ENCODE measurements at regions not wholly inside any gene's neighbourhood (a gene's known extent, or its start where the extent isn't known, plus 50 kb on each side); places are given as distances from the start of the nearest gene placed in this dataset.
A peak's percentile ranks its signal among the peaks of the same experiment; 100 is the strongest.

DNA sequence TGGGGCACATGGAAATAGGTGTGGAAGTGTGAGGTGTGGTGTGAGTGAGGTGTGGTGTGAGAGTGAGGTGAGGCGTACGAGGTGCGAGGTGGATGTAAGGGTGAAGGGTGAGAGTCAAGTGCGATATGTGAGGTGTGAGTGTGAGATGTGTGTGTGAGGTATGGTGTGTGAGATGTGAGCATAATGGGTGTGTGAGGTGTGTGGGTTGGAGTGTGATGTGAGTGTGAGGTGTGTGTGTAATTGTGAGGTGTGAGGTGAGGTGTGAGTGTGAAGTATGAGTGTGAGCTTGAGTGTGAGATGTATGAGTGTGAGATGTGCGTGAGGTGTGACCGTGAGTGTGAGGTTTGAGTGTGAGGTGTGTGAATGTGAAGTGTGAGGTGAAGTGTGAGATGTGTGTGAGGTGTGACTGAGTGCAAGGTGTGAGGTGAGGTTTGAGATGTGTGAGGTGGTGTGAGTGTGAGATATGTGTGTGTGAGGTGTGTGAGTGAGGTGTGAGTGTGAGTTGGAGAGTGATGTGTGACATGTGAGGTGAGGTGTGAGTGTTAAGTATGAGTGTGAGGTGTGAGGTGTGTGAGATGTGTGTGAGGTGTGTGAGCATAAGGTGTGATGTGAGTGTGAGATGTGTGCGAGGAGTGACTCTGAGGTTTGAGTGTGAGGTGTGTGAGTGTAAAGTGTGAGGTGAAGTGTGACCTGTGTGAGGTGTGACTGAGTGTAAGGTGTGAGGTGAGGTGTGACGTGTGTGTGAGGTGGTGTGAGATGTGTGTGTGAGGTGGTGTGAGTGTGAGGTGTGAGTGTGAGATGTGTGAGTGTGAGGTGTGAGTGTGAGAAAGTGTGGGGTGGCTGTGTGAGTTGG, 354.0 kb downstream of the FOXL1 start:
- Histone ChIP-seq H2BK15ac (ENCODE audit: low read length) (peak overlapping the region; percentile 86), H3K9me3 (replicated peaks in 1 of 2; ENCODE audit: control insufficient read depth in 2 of 2, insufficient read depth in 1 of 2, low read depth in 1 of 2, low read length in 2 of 2) (peaks cover 0 to 6% of the 10 kb centered on the region in 2 donors), H2AK5ac (ENCODE audit: low read depth, low read length) (peak overlapping the region; percentile 54), H2BK120ac (ENCODE audit: low read depth, low read length) (no peak overlapping the region), H4K91ac (ENCODE audit: low read depth, low read length, poor library complexity) (peak overlapping the region; percentile 35), H3K27ac (replicated peaks; ENCODE audit: low read length) (no peak overlapping the region), H4K8ac (ENCODE audit: low read depth, low read length) (no peak overlapping the region), H3K23ac (ENCODE audit: low read depth, low read length, poor library complexity) (peak overlapping the region; percentile 38), H3K14ac (ENCODE audit: low read length) (peak overlapping the region; percentile 43), H3K4ac (ENCODE audit: low read length) (peak overlapping the region; percentile 7), H3K4me3 (ENCODE audit: low read length in 2 of 2) (peak overlapping the region in 1 of 2 donors; percentile 56), H3K18ac (ENCODE audit: low read length) (no peak overlapping the region), H3K4me1 (ENCODE audit: control insufficient read depth in 2 of 2, insufficient read depth in 1 of 2, low read depth in 1 of 2, low read length in 2 of 2) (peaks cover 0 to 9% of the 10 kb centered on the region in 2 donors), H3K79me1 (ENCODE audit: low read depth, low read length) (no peaks in the 10 kb centered on the region), H2BK5ac (ENCODE audit: low read length) (no peak overlapping the region), H3K36me3 (replicated peaks in 1 of 2; ENCODE audit: control insufficient read depth in 2 of 2, insufficient read depth in 2 of 2, low read length in 2 of 2) (no peaks in the 10 kb centered on the region), H2BK12ac (ENCODE audit: low read length) (no peak overlapping the region), H3K4me2 (ENCODE audit: insufficient read depth, low read length, poor library complexity, severe bottlenecking) (no peak overlapping the region), H3K9ac (ENCODE audit: low read depth, low read length, poor library complexity) (peak overlapping the region; percentile 44), H2AFZ (ENCODE audit: low read length) (no peak overlapping the region), H3K27me3 (ENCODE audit: control insufficient read depth in 3 of 3, insufficient read depth in 3 of 3, low read depth in 1 of 3, low read length in 3 of 3) (no peaks in the 10 kb centered on the region)
- 100% methylated on average over 7 to 8 of the region's 8 CpGs for WGBS, 2 donors (ENCODE audit: extremely low coverage in 2 of 2, insufficient read length in 2 of 2, insufficient replicate concordance in 1 of 2)
- no peak for DNase-seq (ENCODE audit: low spot score)

- Histone ChIP-seq H3K18ac (ENCODE audit: low read length) (peak overlapping the region; percentile 3), H4K8ac (ENCODE audit: low read depth, low read length) (peak overlapping the region; percentile 83), H3K27me3 (ENCODE audit: control insufficient read depth in 3 of 3, insufficient read depth in 3 of 3, low read depth in 1 of 3, low read length in 3 of 3) (no peaks in the 10 kb centered on the region), H3K9me3 (replicated peaks in 1 of 2; ENCODE audit: control insufficient read depth in 2 of 2, insufficient read depth in 1 of 2, low read depth in 1 of 2, low read length in 2 of 2) (peaks cover 0 to 5% of the 10 kb centered on the region in 2 donors), H2AK5ac (ENCODE audit: low read depth, low read length) (no peak overlapping the region), H3K4me3 (ENCODE audit: low read length in 2 of 2) (no peak overlapping the region), H3K36me3 (replicated peaks in 1 of 2; ENCODE audit: control insufficient read depth in 2 of 2, insufficient read depth in 2 of 2, low read length in 2 of 2) (no peaks in the 10 kb centered on the region), H2BK15ac (ENCODE audit: low read length) (no peak overlapping the region), H3K4me2 (ENCODE audit: insufficient read depth, low read length, poor library complexity, severe bottlenecking) (no peak overlapping the region), H3K14ac (ENCODE audit: low read length) (peak overlapping the region; percentile 61), H2BK12ac (ENCODE audit: low read length) (no peak overlapping the region), H2AFZ (ENCODE audit: low read length) (no peak overlapping the region), H3K79me1 (ENCODE audit: low read depth, low read length) (no peaks in the 10 kb centered on the region), H2BK120ac (ENCODE audit: low read depth, low read length) (no peak overlapping the region), H3K27ac (replicated peaks; ENCODE audit: low read length) (no peak overlapping the region), H2BK5ac (ENCODE audit: low read length) (no peak overlapping the region), H3K4ac (ENCODE audit: low read length) (no peak overlapping the region), H4K91ac (ENCODE audit: low read depth, low read length, poor library complexity) (no peak overlapping the region), H3K9ac (ENCODE audit: low read depth, low read length, poor library complexity) (no peak overlapping the region), H3K23ac (ENCODE audit: low read depth, low read length, poor library complexity) (peak overlapping the region; percentile 70), H3K4me1 (ENCODE audit: control insufficient read depth in 2 of 2, insufficient read depth in 1 of 2, low read depth in 1 of 2, low read length in 2 of 2) (peaks cover 0 to 9% of the 10 kb centered on the region in 2 donors)
- WGBS, 2 donors (ENCODE audit: extremely low coverage in 2 of 2, insufficient read length in 2 of 2, insufficient replicate concordance in 1 of 2) = no CpG with 5 or more reads among the region's 27 CpGs
- DNase-seq (ENCODE audit: low spot score) = no peak
These were observed 356.4 kb downstream of the FOXL1 start for GRCh38 chr16:86934581-86935375.

DNA sequence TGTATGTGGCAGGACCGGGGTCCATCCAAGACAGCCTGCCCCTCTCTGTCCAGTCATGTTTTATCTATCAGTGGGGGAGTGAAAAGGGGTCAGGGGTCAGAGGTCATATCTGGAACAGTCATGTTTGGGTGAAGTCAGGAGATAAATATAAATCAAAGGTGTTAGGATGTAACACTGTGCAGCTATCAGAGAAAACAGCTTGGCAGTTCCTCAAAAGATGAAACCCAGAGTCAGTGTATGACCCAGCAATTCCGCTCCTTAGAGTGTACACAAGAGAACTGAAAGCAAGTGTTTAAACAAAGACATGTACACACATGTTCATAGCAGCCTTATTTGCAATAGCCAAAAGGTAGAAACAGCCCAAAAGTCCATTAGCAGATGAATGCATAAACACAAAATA, 361.3 kb downstream of the FOXL1 start:
- Histone ChIP-seq H3K23ac (ENCODE audit: low read depth, low read length, poor library complexity) (no peak overlapping the region), H4K91ac (ENCODE audit: low read depth, low read length, poor library complexity) (no peak overlapping the region), H4K8ac (ENCODE audit: low read depth, low read length) (no peak overlapping the region), H2AK5ac (ENCODE audit: low read depth, low read length) (no peak overlapping the region), H2BK5ac (ENCODE audit: low read length) (no peak overlapping the region), H2BK15ac (ENCODE audit: low read length) (no peak overlapping the region), H3K36me3 (replicated peaks in 1 of 2; ENCODE audit: control insufficient read depth in 2 of 2, insufficient read depth in 2 of 2, low read length in 2 of 2) (no peaks in the 10 kb centered on the region), H3K14ac (ENCODE audit: low read length) (no peak overlapping the region), H3K27ac (replicated peaks; ENCODE audit: low read length) (no peak overlapping the region), H3K4me1 (ENCODE audit: control insufficient read depth in 2 of 2, insufficient read depth in 1 of 2, low read depth in 1 of 2, low read length in 2 of 2) (peaks cover 0 to 10% of the 10 kb centered on the region in 2 donors), H3K27me3 (ENCODE audit: control insufficient read depth in 3 of 3, insufficient read depth in 3 of 3, low read depth in 1 of 3, low read length in 3 of 3) (no peaks in the 10 kb centered on the region), H2BK120ac (ENCODE audit: low read depth, low read length) (no peak overlapping the region), H2AFZ (ENCODE audit: low read length) (no peak overlapping the region), H3K18ac (ENCODE audit: low read length) (no peak overlapping the region), H3K4me3 (ENCODE audit: low read length in 2 of 2) (no peak overlapping the region), H3K9me3 (replicated peaks in 1 of 2; ENCODE audit: control insufficient read depth in 2 of 2, insufficient read depth in 1 of 2, low read depth in 1 of 2, low read length in 2 of 2) (peaks cover 0 to 5% of the 10 kb centered on the region in 2 donors), H3K4ac (ENCODE audit: low read length) (no peak overlapping the region), H3K4me2 (ENCODE audit: insufficient read depth, low read length, poor library complexity, severe bottlenecking) (no peak overlapping the region), H3K9ac (ENCODE audit: low read depth, low read length, poor library complexity) (no peak overlapping the region), H3K79me1 (ENCODE audit: low read depth, low read length) (no peaks in the 10 kb centered on the region), H2BK12ac (ENCODE audit: low read length) (no peak overlapping the region)
- no peak for DNase-seq (ENCODE audit: low spot score)
- WGBS, 2 donors (ENCODE audit: extremely low coverage in 2 of 2, insufficient read length in 2 of 2, insufficient replicate concordance in 1 of 2) = no CpG with 5 or more reads among the region's 2 CpGs

DNA sequence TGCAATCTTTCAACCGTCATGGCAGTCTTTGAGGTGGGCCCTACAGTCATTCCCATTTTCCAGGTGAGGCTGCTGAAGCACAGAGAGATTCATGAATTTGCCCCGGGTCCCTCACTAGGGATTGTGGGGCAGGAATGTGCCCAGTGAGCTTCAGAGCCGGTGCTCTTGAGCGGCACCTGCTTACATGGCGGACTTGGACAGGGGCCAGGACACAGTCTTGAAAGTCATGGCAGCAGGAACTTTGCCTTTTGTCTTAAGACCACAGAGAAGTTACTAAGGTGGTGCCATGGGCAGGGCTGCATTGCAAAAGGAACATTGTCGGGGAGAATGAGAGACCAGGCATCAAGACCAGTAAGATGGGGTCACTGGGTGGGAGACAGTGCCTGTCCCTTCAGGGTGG, 363.4 kb downstream of the FOXL1 start:
- no CpG with 5 or more reads among the region's 6 CpGs for WGBS, 2 donors (ENCODE audit: extremely low coverage in 2 of 2, insufficient read length in 2 of 2, insufficient replicate concordance in 1 of 2)
- Histone ChIP-seq H3K4ac (ENCODE audit: low read length) (no peak overlapping the region), H3K27ac (replicated peaks; ENCODE audit: low read length) (no peak overlapping the region), H3K23ac (ENCODE audit: low read depth, low read length, poor library complexity) (no peak overlapping the region), H3K36me3 (replicated peaks in 1 of 2; ENCODE audit: control insufficient read depth in 2 of 2, insufficient read depth in 2 of 2, low read length in 2 of 2) (no peaks in the 10 kb centered on the region), H4K91ac (ENCODE audit: low read depth, low read length, poor library complexity) (no peak overlapping the region), H2BK15ac (ENCODE audit: low read length) (no peak overlapping the region), H2AFZ (ENCODE audit: low read length) (no peak overlapping the region), H3K4me3 (ENCODE audit: low read length in 2 of 2) (no peak overlapping the region), H3K18ac (ENCODE audit: low read length) (no peak overlapping the region), H3K14ac (ENCODE audit: low read length) (no peak overlapping the region), H2AK5ac (ENCODE audit: low read depth, low read length) (no peak overlapping the region), H3K9ac (ENCODE audit: low read depth, low read length, poor library complexity) (no peak overlapping the region), H4K8ac (ENCODE audit: low read depth, low read length) (no peak overlapping the region), H3K4me1 (ENCODE audit: control insufficient read depth in 2 of 2, insufficient read depth in 1 of 2, low read depth in 1 of 2, low read length in 2 of 2) (peaks cover 0 to 9% of the 10 kb centered on the region in 2 donors), H2BK120ac (ENCODE audit: low read depth, low read length) (no peak overlapping the region), H3K27me3 (ENCODE audit: control insufficient read depth in 3 of 3, insufficient read depth in 3 of 3, low read depth in 1 of 3, low read length in 3 of 3) (no peaks in the 10 kb centered on the region), H3K9me3 (replicated peaks in 1 of 2; ENCODE audit: control insufficient read depth in 2 of 2, insufficient read depth in 1 of 2, low read depth in 1 of 2, low read length in 2 of 2) (peaks cover 0 to 5% of the 10 kb centered on the region in 2 donors), H3K79me1 (ENCODE audit: low read depth, low read length) (no peaks in the 10 kb centered on the region), H2BK5ac (ENCODE audit: low read length) (no peak overlapping the region), H2BK12ac (ENCODE audit: low read length) (no peak overlapping the region), H3K4me2 (ENCODE audit: insufficient read depth, low read length, poor library complexity, severe bottlenecking) (no peak overlapping the region)
- DNase-seq (ENCODE audit: low spot score) = no peak
